ENCODE measurements at regions not wholly inside any gene's neighbourhood (a gene's known extent, or its start where the extent isn't known, plus 50 kb on each side); places are given as distances from the start of the nearest gene placed in this dataset.
A peak's percentile ranks its signal among the peaks of the same experiment; 100 is the strongest.

DNA sequence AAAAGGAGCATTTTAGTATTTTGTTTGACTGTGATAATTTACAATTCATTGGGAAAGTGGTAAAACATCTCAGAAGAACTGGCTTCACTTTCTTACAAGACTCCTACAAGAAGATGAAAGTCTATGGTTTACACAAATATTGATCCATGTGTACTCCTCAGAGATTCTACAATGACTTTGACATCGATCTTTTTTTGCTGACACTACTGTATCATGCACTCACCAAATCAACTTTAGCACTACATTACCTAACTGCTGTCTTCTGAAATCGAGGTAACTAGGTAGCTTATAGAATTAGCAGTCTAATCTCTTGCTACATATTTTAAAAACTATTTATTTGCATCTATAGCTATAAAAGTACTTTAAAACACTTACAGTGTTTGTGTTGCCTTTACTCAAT lies 757.6 kb downstream of the TBL1XR1 start:
- DNase-seq (ENCODE audit: low read depth in 2 of 2) = no peak

DNA sequence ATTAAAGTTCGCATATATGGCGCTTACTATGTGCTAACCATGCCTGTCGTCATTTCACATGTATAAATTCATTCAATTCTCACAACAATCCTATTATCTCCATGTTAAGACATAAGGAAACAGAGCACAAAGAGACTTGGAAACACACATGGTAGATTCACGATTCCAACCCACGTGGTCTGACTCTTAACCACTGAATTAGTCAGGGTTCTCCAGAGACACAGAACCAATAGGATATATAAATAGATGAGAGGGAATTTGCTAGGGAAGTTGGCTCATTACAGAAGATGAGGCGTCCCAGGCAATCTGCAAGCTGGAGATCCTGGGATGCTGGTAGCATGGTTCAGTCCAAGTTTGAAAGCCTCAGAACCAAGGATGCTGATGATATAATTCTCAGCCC lies 765.3 kb downstream of the TBL1XR1 start:
- DNase-seq (ENCODE audit: low read depth in 2 of 2) = no peak

DNA sequence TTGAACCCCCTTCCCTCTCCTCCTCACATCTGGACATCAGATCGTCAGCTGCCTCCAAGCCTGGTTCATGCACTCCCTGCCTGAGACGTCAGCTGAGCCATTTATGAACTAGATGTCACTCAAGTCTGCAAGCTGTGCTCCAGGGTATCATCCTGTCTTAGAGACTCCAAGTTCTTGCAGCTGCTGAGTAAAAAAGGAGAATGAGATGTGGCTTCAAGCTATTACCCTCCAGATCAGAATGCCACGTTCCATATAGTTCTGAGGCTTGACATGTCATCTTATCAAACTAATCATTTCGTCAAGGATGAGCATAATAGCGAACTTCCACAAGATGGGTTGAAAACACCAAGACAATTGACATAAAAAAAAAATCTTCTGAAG lies 766.3 kb downstream of the TBL1XR1 start:
- DNase-seq (ENCODE audit: low read depth in 2 of 2) = no peak

DNA sequence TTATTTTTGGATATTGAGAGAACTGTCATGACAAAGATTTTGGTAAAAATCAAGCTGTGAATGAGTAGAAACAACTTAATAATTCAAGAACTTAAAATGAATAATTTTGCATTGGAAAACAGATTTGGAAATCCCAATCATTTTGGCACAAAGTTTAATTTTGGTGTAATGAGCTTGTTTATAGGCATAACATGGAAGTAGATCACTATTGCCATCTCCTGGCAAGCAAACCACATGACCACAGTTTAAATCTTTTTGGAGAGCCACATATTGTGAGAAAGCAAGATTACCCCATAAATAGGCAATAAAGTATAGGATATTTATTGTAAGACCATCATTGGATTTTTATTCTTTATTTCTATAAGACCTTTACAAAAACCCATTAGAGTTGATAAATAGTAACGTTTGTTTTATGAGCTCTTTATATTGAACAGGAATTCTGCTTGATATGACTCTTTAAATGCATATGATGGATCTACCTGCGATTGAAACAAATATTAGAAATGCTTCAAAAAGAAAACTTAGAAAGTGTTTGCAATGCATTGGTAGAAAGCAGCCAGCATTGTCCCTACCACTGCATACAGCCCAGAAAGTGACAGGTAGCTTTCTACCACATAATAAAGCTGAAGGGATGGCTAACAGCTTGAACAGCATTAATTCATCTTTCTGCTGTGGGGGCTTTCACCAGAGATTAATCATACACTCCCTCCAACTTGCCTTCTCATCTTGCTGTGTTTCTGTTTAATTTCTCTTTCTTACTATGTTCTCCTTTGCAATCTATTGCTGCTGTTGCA lies 766.8 kb downstream of the TBL1XR1 start:
- peak; percentile 1 to 6 for DNase-seq (ENCODE audit: low read depth in 2 of 2)

DNA sequence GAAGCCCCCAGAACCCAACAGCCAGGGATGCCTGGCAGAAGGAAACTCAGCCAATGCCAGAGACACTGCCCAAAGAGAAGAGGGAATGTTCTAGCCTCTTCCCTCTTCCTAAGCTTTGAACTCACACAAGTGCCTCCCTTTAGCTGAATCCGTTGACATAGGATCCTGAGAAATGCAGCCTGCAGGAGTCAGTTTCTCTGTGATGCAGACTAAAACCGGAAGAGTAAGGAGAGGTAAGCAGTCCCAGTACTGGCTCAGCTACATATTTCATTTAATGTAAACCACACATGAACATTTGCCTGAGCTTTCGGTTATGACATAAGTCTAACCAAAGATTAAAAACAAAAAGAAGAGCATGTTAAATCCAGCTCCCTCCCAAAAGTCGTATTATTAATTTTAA lies 768.7 kb downstream of the TBL1XR1 start:
- DNase-seq (ENCODE audit: low read depth in 2 of 2) = no peak

DNA sequence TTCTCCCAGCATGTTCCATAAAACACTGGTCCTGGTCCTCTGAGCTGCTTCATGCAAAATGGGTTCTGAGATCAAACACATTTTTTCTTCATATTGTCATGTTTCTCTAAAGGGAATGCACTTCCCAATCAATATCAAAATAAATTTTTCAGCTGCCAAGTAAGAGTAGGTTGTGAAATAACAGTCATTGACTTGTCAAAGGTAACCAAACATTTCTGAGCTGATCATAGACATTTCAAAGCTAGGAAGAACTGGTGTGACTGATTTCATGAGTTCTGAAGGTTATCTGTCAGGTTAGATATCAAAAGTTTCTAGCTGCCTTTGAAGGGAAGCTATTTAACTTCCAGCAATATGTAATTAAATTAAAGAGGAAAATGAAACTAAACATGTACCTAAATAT lies 770.9 kb downstream of the TBL1XR1 start:
- no peak for DNase-seq (ENCODE audit: low read depth in 2 of 2)

DNA sequence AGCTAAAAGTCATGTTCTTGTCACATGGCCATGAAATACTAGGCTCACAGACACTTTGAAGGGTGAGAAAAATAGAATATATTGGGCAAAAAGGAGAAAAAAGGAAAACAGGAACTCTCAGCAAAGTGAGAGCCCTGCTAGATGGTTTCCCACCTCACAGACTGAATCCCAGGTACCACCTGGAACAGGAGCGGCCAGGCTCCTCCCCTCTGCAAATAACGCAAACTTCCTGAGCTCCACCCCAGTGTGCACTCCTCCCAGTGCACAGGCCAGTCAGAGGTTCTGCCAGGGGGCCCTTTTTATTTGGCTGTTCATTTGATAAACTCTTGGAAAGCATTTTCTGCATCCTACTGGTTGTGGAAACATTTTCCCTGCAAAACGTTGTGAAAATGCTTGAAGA lies 780.4 kb downstream of the TBL1XR1 start:
- DNase-seq (ENCODE audit: low read depth in 2 of 2) = no peak

DNA sequence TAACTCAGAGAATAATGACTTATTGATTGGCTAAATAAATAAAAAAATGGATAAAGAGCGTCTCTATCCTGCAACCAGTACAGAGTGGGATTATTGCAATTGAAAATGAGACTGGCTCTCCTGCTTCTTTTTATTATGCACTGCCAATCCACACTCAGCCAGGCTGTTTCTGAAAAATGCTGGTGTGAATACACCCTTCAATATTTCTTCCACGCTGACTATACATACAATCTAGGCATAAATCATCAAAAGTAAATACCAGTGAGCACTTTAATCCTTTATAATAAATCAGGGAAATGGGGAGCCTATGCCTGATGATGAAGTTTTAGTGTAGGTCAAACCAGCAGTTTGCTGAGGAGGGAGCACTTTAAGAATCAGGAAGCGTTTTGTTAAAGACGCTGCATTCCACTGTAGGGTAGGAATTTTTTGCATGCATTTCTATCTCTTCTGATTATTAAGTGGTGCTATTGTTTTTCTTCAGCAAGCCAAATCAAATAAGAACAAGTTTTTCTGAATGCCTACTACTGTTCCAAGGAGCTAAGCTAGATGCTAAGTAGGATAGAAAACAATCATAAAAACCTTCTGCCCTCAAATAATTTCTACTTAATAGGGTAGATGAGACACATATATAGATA lies 781.5 kb downstream of the TBL1XR1 start:
- no peak for DNase-seq (ENCODE audit: low read depth in 2 of 2)

DNA sequence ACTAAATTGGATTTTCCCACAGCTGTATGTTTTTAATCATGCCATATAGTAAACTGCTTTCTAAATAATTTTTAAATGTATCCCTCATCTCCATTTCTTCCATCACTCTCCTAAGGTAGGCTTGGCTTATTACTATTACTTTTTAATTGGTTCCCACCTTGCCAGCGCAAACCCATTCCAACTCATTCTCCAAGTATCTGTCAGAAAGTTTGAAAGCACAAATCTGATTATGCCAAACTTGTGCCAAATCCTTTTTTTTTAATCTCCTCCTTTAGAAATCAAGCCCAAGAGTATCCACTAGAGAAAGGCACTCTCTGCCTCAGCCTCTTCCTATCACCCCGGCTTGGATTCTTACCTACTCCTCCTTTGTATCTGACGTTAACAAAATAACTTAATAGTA lies 784.5 kb downstream of the TBL1XR1 start:
- no peak for DNase-seq (ENCODE audit: low read depth in 2 of 2)

DNA sequence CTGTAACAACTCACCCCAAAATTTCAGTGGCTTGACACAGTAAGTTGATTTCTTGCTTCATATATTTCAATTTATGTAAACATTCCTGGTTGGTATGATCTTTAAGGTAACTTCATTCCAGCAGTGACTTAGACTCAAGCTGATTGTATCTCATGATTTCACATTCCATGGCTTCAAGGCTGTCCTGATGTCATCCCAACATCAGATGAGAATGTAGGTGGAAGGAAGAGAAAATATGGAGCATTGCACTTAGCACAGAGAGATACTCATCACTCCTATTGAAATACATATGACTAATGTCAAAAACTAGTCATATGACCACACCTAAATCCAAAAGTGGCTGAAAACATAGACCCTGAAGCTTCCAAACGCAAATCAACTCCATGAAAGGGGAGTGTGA lies 793.8 kb downstream of the TBL1XR1 start:
- no peak for DNase-seq (ENCODE audit: low read depth in 2 of 2)

DNA sequence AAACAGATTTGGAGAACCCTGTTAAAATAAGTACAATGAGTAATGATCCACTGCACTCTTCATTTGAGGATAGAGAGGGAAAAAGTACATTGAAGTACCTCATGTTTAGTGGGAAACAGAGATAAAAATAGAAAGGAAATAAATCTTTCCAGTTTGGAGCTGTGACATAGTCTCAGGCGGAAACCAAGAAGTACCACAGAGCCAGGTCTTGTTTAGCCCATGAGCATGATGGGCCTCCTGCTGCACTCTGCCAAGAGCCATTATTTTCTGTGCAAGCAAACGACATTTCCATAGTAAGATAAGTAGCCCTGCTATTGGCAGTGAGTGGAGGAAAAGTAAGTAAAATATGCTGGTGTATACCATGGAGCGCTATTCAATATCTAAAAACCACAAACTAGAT lies 796.1 kb downstream of the TBL1XR1 start:
- no peak for DNase-seq (ENCODE audit: low read depth in 2 of 2)

DNA sequence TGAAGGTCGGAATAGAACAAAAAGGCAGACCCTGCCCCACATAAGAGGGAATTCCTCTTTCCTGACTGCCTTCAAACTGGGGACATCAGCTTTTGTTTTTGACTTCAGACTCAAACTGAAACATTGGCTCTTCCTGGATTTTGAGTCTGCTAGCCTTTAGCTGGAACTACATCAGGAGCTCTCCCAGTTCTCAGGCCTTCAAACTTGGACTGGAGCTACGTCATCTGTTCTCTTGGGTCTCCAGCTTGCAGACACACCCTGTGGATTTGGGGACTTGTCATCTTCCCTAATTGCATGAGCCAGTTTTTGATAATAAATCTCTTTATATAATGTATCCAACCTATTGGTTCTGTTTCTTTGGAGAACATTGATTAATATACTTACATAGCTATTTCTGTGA lies 798.1 kb downstream of the TBL1XR1 start:
- DNase-seq (ENCODE audit: low read depth in 2 of 2) = no peak

DNA sequence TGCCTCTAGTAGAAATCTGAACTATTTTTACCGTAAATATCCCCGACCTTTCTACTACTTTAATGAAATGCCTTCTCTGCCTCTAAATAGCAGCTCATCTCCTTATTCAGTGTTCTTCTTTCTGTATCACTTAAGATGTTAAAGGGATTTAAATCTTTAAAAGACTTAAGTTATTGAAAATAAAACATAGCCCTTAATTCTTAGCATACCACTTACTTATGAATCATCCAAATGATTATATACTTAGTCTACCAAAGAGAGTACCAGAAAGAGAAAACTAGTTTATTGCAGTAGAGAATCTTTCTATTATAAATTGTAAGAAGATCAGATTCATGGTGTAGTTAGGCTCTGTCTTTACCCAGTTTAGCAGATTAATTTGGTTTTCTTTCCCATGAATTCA lies 802.0 kb downstream of the TBL1XR1 start:
- no peak for DNase-seq (ENCODE audit: low read depth in 2 of 2)

DNA sequence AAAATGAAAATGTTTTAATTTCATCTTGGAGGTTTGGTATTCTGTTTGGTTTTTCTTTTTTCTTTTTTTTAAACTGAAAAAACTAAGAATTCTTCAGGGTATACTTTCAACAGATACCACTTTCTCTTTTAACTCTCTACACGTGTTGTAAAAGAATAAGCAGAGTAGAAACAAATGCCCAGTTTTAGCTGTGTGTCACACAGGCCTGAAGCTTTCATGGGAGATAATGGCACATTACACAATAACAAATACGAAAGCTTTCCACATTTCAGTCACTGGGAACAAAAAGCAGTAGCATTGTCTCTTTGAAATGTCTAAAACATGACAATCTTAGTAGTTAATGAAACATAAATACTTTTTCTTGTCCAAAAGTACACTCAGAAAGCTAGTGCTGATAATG lies 818.5 kb downstream of the TBL1XR1 start:
- DNase-seq (ENCODE audit: low read depth in 2 of 2) = no peak

DNA sequence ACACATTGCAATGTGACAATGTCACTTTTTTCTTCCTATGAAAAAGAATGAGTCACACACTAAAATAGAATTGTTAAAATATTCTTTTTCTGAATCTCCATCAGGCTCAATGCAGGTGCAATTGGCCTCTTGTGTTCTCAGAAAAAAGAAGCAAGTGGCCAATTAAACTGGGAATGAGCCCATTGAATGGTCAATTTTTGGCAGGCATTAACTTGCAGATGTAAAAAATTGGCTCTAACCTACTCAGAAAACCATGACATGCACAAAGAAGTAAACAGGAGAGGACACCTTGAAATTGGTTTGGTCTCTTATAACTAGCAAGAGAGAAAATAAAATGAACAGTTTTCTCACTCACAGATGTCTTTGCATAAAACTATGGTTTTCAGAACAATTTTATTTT lies 820.8 kb downstream of the TBL1XR1 start:
- DNase-seq (ENCODE audit: low read depth in 2 of 2) = no peak

DNA sequence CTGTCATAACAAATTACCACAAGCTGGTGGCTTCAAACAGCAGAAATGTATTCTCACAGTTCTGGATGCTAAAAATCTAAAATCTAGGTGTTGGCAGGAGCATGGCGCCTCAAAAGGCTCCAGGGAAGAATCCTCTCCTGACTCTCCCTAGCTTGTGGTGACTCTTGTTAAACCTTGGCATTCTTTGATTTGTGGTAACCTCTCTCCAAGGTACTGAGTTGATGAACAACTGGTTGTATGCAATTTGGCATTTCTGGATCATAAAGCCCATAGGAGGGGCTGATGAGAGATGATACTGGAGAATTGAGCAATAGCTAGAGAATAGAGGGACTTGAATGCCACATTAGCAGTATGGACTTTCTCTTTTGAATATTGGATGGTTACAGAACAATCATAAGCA lies 821.8 kb downstream of the TBL1XR1 start:
- no peak for DNase-seq (ENCODE audit: low read depth in 2 of 2)

DNA sequence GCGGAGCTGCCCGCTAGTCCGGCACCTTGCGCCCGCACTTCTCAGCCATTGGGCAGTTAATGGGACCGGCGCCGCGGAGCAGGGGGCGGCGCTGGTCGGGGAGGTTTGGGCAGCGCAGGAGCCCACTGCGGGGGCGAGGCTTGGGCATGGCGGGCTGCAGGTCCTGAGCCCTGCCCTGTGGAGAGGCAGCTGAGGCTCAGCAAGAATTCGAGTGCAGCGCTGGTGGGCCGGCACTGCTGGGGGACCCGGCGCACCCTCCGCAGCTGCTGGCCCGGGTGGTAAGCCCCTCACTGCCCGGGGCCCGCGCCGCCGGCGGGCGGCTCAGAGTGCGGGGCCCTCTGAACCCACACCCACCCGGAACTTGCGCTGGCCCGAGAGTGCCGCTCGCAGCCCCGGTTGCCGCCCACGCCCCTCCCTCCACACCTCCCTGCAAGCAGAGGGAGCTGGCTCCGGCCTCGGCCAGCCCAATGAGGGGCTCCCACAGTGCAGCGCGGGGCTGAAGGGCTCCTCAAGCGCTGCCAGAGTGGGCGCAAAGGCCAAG lies 835.0 kb downstream of the TBL1XR1 start:
- no peak for DNase-seq (ENCODE audit: low read depth in 2 of 2)

DNA sequence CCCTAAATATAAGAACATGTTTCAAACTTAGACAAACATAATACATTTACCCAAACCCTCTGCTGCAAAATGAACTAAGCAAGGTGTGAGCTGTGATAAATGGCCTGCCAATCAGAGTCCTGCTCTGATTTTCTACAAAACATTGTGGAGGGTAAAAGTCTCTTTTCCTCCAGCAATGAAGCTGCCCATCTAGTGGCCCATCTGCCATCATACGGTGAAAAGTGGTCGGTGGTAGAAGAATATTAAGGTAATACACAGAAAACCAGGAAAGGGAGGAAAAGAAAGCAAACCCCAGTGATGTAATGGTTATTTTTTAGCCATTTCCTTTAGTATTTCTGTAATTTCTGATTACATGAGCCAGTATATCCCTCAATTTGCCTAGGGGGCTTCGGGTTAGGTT lies 838.1 kb downstream of the TBL1XR1 start:
- DNase-seq (ENCODE audit: low read depth in 2 of 2) = no peak

DNA sequence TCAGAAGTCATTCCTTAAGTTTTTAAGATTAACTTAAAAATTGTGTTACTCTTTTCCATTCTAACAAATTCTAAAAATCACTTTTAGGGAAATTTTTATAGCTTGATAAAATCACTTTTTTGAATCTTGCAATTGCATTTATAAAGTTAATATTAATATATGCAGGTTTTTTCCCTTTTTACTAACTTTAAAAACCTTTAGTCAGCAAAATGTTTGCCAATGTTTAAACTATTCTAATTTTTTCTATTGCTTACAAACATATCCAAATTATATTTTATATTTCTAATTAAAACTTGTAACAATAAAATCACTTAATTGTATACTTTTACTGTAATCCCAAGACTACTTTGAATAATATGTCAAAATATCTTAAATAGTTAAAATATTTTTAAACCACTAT lies 839.4 kb downstream of the TBL1XR1 start:
- no peak for DNase-seq (ENCODE audit: low read depth in 2 of 2)

DNA sequence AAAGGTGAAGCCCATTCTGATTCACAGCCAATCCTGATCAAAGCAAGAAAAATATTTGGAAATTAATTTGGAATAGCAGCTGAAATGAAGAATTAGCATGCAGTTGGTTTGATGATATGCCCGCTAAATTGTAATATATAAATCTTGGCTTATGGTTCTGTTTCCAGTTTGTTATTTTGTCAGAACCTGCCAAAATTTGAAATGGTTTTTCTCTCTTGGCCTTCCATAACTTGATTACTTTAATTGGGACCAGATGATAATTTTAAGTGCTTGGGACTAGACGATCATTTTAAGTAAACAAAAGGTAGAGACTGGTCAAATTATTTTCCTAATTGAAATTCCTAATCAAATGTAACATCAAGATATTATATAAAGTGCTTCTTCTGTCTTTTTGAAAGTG lies 842.4 kb downstream of the TBL1XR1 start:
- no peak for DNase-seq (ENCODE audit: low read depth in 2 of 2)

DNA sequence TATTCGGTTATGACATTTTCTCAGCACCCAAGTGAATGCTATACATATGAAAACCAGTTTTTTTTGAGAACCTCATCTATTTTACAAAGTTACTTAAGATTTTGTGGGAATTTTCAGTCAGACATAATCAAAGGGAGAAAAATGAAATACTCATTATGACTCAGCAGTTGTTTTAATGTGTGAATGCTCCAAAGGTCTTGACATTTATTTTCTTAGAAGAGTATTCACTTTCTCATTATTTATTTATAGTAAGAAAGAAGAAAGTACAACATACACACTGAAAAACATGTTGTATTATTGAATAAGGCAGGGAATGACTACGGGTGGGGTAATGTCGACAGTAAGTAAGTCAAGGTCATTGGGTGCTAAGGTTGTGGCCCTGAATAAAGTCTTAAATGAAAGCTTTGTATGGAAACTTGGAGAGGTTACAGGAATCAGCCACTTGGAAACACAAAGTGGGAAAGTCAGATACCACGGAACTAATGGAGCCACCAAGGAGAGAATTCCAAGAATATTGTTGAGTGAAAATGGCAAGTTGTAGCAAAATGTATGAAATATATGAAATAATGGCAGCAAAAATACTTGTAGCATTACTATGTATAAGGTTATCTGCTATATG lies 844.5 kb downstream of the TBL1XR1 start:
- DNase-seq (ENCODE audit: low read depth in 2 of 2) = no peak

DNA sequence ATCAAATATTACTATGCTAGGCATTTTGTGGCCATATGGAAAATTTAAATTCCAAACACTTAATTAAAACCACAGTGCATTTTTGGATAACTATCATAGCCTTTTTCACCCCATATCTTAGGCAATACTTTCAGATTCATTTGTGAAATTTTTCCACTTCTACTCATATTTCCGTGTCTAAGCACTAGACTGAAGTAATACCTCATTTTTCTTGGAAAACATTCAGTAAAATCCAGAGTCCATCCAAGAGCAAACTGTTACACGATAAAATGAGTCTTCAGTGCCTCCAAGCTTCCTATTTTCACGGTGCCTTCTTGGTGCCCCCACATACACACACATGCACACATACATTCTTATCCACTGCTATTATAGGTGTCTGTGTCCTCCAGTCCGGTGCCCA lies 845.9 kb downstream of the TBL1XR1 start:
- DNase-seq (ENCODE audit: low read depth in 2 of 2) = no peak

DNA sequence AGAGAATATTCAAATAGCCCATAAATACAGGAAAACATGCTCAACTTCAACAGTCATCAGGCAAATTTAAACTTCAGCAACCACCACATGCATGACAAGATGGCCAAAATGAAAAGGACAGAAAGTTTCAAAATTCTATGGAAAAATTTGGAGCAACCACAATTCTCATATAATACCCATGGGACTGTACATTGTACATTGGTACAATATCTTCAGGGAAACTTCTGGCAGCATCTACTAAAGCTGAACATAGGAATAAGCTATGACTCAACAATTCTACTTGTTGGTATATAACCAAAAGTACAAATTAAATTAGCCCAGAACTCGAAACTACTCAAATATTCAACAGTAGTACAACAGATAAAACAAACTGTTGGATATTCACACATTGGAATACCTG lies 847.6 kb downstream of the TBL1XR1 start:
- no peak for DNase-seq (ENCODE audit: low read depth in 2 of 2)

All from dermis microvascular lymphatic vessel endothelial cell (primary cell).